ENCODE measurements at regions not wholly inside any gene's neighbourhood (a gene's known extent, or its start where the extent isn't known, plus 50 kb on each side); places are given as distances from the start of the nearest gene placed in this dataset.

DNA sequence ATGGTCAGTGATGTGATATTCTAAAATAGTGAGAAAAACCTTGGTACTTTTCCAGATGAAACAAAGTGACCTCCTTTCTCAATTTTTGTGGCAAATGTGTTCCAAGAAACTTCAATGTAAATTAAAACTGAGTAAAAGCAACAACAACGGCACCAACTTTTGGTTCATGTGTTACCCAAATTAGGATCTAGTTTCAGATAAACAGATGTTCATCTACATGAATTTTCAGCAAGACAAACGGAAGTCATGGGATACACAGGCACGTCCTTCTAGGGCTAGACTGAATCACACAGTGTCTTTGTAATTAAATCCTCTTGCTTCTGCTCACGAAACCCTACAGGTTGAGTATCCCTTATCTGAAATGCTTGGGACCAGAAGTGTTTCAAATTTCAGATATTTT, 915.2 kb downstream of the TFAP2A start:
- TF ChIP-seq, protein P1, sequence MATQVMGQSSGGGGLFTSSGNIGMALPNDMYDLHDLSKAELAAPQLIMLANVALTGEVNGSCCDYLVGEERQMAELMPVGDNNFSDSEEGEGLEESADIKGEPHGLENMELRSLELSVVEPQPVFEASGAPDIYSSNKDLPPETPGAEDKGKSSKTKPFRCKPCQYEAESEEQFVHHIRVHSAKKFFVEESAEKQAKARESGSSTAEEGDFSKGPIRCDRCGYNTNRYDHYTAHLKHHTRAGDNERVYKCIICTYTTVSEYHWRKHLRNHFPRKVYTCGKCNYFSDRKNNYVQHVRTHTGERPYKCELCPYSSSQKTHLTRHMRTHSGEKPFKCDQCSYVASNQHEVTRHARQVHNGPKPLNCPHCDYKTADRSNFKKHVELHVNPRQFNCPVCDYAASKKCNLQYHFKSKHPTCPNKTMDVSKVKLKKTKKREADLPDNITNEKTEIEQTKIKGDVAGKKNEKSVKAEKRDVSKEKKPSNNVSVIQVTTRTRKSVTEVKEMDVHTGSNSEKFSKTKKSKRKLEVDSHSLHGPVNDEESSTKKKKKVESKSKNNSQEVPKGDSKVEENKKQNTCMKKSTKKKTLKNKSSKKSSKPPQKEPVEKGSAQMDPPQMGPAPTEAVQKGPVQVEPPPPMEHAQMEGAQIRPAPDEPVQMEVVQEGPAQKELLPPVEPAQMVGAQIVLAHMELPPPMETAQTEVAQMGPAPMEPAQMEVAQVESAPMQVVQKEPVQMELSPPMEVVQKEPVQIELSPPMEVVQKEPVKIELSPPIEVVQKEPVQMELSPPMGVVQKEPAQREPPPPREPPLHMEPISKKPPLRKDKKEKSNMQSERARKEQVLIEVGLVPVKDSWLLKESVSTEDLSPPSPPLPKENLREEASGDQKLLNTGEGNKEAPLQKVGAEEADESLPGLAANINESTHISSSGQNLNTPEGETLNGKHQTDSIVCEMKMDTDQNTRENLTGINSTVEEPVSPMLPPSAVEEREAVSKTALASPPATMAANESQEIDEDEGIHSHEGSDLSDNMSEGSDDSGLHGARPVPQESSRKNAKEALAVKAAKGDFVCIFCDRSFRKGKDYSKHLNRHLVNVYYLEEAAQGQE (IDR thresholded peaks at IDR 0.05; ENCODE audit: insufficient read depth in 1 of 2, low read depth in 2 of 2, low read length in 2 of 2) = no peak
- no peak for TF ChIP-seq POLR2AphosphoS5 (IDR thresholded peaks at IDR 0.05; ENCODE audit: low read depth, low read length)

Measured in PFSK-1 (cell line).